ENCODE measurements at regions not wholly inside any gene's neighbourhood (a gene's known extent, or its start where the extent isn't known, plus 50 kb on each side); places are given as distances from the start of the nearest gene placed in this dataset.

DNA sequence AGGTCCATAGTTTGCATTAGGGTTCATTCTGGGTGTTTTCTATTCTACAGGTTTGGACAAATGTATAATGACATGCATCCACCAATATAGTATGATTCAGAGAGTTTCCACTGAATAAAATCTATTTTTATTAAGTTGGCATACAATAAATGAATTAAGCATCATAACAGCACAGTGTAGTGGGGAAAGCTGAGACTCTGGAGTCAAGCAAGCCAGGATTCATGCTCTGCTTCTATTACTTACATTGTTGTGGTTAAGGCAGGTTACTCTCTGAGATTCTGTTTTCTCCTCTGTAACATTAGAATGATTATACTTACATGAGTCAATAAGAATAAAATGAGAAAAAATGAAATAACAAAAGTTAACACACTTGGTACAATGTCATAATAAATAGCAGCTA lies 131.3 kb downstream of the SLC30A10 start (continued):
- TF ChIP-seq, protein P1, sequence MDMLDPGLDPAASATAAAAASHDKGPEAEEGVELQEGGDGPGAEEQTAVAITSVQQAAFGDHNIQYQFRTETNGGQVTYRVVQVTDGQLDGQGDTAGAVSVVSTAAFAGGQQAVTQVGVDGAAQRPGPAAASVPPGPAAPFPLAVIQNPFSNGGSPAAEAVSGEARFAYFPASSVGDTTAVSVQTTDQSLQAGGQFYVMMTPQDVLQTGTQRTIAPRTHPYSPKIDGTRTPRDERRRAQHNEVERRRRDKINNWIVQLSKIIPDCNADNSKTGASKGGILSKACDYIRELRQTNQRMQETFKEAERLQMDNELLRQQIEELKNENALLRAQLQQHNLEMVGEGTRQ (IDR thresholded peaks at IDR 0.05) = no peak
- no peak for TF ChIP-seq POLR2AphosphoS2 (conservative IDR thresholded peaks at IDR 0.05; ENCODE audit: low read length)
- no peak for TF ChIP-seq RNF2 (IDR thresholded peaks at IDR 0.05; ENCODE audit: borderline replicate concordance, low read depth)
- no peak for TF ChIP-seq JUN (IDR thresholded peaks at IDR 0.05)
- TF ChIP-seq HOXA7 (CRISPR knock-in tag; IDR thresholded peaks at IDR 0.05) = no peak
- TF ChIP-seq CHD2 (IDR thresholded peaks at IDR 0.05; ENCODE audit: low read length, partially characterized antibody) = no peak
- no peak for TF ChIP-seq ZSCAN20 (CRISPR knock-in tag; IDR thresholded peaks at IDR 0.05)
- TF ChIP-seq, protein P2, sequence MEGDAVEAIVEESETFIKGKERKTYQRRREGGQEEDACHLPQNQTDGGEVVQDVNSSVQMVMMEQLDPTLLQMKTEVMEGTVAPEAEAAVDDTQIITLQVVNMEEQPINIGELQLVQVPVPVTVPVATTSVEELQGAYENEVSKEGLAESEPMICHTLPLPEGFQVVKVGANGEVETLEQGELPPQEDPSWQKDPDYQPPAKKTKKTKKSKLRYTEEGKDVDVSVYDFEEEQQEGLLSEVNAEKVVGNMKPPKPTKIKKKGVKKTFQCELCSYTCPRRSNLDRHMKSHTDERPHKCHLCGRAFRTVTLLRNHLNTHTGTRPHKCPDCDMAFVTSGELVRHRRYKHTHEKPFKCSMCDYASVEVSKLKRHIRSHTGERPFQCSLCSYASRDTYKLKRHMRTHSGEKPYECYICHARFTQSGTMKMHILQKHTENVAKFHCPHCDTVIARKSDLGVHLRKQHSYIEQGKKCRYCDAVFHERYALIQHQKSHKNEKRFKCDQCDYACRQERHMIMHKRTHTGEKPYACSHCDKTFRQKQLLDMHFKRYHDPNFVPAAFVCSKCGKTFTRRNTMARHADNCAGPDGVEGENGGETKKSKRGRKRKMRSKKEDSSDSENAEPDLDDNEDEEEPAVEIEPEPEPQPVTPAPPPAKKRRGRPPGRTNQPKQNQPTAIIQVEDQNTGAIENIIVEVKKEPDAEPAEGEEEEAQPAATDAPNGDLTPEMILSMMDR (IDR thresholded peaks at IDR 0.05) = no peak
- TF ChIP-seq TFCP2L1 (CRISPR knock-in tag; IDR thresholded peaks at IDR 0.05) = no peak
- no peak for TF ChIP-seq RAD21 (conservative IDR thresholded peaks at IDR 0.05 in 1 of 2, IDR thresholded peaks at IDR 0.05 in 1 of 2)
- TF ChIP-seq RCOR1 (IDR thresholded peaks at IDR 0.05; ENCODE audit: low read depth, low read length) = no peak
- TF ChIP-seq ZC3H11A (IDR thresholded peaks at IDR 0.05) = no peak
- TF ChIP-seq, protein P3, sequence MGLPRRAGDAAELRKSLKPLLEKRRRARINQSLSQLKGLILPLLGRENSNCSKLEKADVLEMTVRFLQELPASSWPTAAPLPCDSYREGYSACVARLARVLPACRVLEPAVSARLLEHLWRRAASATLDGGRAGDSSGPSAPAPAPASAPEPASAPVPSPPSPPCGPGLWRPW (IDR thresholded peaks at IDR 0.05) = no peak

DNA sequence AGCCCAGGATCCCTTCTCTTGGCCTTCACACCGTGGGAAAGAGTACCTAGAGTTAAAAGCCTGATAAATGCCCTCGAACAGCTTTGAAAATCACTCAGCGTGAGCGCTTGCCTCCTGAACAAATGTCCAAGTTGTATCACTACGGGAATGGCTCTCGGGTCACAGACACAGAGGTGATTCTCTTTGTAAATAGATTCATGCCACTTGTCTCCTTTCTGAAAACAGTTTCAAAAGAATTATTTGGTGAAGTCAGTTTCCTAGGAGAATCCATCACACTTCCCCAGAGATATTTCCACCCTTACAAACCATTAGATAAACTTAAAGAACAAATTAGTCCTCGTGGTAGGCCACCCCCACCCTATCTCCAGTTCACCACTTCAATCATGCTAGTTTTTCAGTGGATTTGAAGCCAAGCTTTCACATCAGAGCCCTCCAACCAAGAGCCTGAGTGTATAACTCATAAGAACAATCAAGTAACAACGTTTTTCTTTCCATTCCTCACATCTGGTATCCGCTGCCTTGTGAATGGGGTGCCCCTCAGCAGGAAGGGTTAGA lies 132.9 kb downstream of the SLC30A10 start:
- CTCF ChIA-PET = interaction anchor here (1.2 to 2.2 kb wide), 4 partner anchors 10 to 134 kb away, joined by 3 to 13 read pairs (median 4); no protein-coding TSS in a partner anchor

More for the DNA sequence above, 132.9 kb downstream of the SLC30A10 start:
- H3K4me3 ChIP-seq = no peak overlapping the region
- no peaks in the 10 kb centered on the region for H3K9me3 ChIP-seq
- H3K4me1 ChIP-seq = no peaks in the 10 kb centered on the region
- no peak overlapping the region for H3K27ac ChIP-seq
- no peak for FAIRE-seq
- POLR2A ChIA-PET = no interaction called here
- DNase-seq (ENCODE audit: low read depth in 1 of 2, low spot score in 1 of 2) = no peak
- ATAC-seq = no peak
- H3K4me2 ChIP-seq = no peak overlapping the region
- WGBS (ENCODE audit: missing lambda C conversion rate) = 32% methylated on average over 9 of the region's 9 CpGs
- no peak for TF ChIP-seq RNF2 (IDR thresholded peaks at IDR 0.05; ENCODE audit: borderline replicate concordance, low read depth)
- no peak for TF ChIP-seq ZFP36 (IDR thresholded peaks at IDR 0.05; ENCODE audit: borderline replicate concordance, partially characterized antibody)
- TF ChIP-seq POLR2A (IDR thresholded peaks at IDR 0.05; ENCODE audit: low read length) = no peak
- no peak for TF ChIP-seq CHD4 (IDR thresholded peaks at IDR 0.05; ENCODE audit: borderline replicate concordance)
- TF ChIP-seq, protein P4, sequence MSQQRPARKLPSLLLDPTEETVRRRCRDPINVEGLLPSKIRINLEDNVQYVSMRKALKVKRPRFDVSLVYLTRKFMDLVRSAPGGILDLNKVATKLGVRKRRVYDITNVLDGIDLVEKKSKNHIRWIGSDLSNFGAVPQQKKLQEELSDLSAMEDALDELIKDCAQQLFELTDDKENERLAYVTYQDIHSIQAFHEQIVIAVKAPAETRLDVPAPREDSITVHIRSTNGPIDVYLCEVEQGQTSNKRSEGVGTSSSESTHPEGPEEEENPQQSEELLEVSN (IDR thresholded peaks at IDR 0.05; ENCODE audit: borderline replicate concordance, low read depth) = no peak
- TF ChIP-seq, protein P1 (IDR thresholded peaks at IDR 0.05) = no peak
- no peak for TF ChIP-seq FOSB (CRISPR knock-in tag; IDR thresholded peaks at IDR 0.05)
- TF ChIP-seq ESRRA (IDR thresholded peaks at IDR 0.05; ENCODE audit: borderline replicate concordance, low read length) = no peak
- TF ChIP-seq, protein P5, sequence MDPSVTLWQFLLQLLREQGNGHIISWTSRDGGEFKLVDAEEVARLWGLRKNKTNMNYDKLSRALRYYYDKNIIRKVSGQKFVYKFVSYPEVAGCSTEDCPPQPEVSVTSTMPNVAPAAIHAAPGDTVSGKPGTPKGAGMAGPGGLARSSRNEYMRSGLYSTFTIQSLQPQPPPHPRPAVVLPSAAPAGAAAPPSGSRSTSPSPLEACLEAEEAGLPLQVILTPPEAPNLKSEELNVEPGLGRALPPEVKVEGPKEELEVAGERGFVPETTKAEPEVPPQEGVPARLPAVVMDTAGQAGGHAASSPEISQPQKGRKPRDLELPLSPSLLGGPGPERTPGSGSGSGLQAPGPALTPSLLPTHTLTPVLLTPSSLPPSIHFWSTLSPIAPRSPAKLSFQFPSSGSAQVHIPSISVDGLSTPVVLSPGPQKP (IDR thresholded peaks at IDR 0.05; ENCODE audit: low read depth, low read length) = no peak
- TF ChIP-seq, protein P6, sequence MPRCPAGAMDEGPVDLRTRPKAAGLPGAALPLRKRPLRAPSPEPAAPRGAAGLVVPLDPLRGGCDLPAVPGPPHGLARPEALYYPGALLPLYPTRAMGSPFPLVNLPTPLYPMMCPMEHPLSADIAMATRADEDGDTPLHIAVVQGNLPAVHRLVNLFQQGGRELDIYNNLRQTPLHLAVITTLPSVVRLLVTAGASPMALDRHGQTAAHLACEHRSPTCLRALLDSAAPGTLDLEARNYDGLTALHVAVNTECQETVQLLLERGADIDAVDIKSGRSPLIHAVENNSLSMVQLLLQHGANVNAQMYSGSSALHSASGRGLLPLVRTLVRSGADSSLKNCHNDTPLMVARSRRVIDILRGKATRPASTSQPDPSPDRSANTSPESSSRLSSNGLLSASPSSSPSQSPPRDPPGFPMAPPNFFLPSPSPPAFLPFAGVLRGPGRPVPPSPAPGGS (IDR thresholded peaks at IDR 0.05) = no peak
- TF ChIP-seq NFE2L2 (conservative IDR thresholded peaks at IDR 0.05; ENCODE audit: low read length) = no peak
- no peak for TF ChIP-seq KDM5A (IDR thresholded peaks at IDR 0.05)
- no peak for TF ChIP-seq RFX5 (IDR thresholded peaks at IDR 0.05)
- no peak for TF ChIP-seq MAZ (IDR thresholded peaks at IDR 0.05; ENCODE audit: borderline replicate concordance, low read depth, low read length)
- TF ChIP-seq MYC (IDR thresholded peaks at IDR 0.05; ENCODE audit: borderline replicate concordance, low read length) = no peak
- no peak for TF ChIP-seq CHD2 (IDR thresholded peaks at IDR 0.05; ENCODE audit: low read length, partially characterized antibody)
- no peak for TF ChIP-seq HEYL (CRISPR knock-in tag; IDR thresholded peaks at IDR 0.05)
- no peak for TF ChIP-seq PHF8 (IDR thresholded peaks at IDR 0.05; ENCODE audit: borderline replicate concordance, low read depth)
- no peak for TF ChIP-seq RARB (CRISPR knock-in tag; IDR thresholded peaks at IDR 0.05)
- TF ChIP-seq NR3C1 (IDR thresholded peaks at IDR 0.05) = no peak

Data from A549 (cell line).